OCI-LY1 (cell line): ENCODE measurements at regions not wholly inside any gene's neighbourhood (a gene's known extent, or its start where the extent isn't known, plus 50 kb on each side); places are given as distances from the start of the nearest gene placed in this dataset.

ENCODE experiments used
- H2AFZ ChIP-seq: fragments of 200-600 bp; sonication (generic), shearing (Covaris generic); 2 replicates; pipeline ENCODE4 v1.6.0; 2014; ENCODE audit warnings: antibody characterized with exemption, mild to moderate bottlenecking, low read length
- H3F3A ChIP-seq: fragments of 200-600 bp; sonication (generic), shearing (Covaris generic); 2 replicates; pipeline ENCODE4 v1.6.0; 2014; ENCODE audit warnings: mild to moderate bottlenecking, antibody characterized with exemption, low read length, moderate library complexity; ENCODE audit not compliant: insufficient read depth
- H3K27ac ChIP-seq: fragments of 200-600 bp; sonication (generic); 2 replicates; pipeline ENCODE4 v1.5.1; 2014; ENCODE audit warnings: low read length, mixed run types, mild to moderate bottlenecking, low read depth; ENCODE audit not compliant: poor library complexity, severe bottlenecking
- H3K27me3 ChIP-seq: fragments of 200-600 bp; sonication (generic); 2 replicates; pipeline ENCODE4 v1.6.0; 2014; ENCODE audit warnings: antibody characterized with exemption, mild to moderate bottlenecking, low read length, moderate library complexity; ENCODE audit not compliant: insufficient read depth
- H3K36me3 ChIP-seq: fragments of 200-600 bp; sonication (generic); 2 replicates; pipeline ENCODE4 v1.6.1; 2014; ENCODE audit warnings: mild to moderate bottlenecking, antibody characterized with exemption, low read length, moderate library complexity, mixed read lengths; ENCODE audit not compliant: insufficient read depth
- H3K4me1 ChIP-seq: fragments of 200-600 bp; sonication (generic); 2 replicates; pipeline ENCODE4 v1.5.1; 2014; ENCODE audit warnings: mild to moderate bottlenecking, low read length, moderate library complexity; ENCODE audit not compliant: insufficient read depth, severe bottlenecking
- H3K4me2 ChIP-seq: fragments of 200-600 bp; sonication (generic), shearing (Covaris generic); 2 replicates; pipeline ENCODE4 v1.6.1; 2014; ENCODE audit warnings: low read length
- H3K4me3 ChIP-seq: fragments of 200-600 bp; sonication (generic); 2 replicates; pipeline ENCODE4 v1.5.1; 2014; ENCODE audit warnings: low read length, low read depth, mild to moderate bottlenecking, mixed read lengths; ENCODE audit not compliant: poor library complexity, severe bottlenecking
- H3K79me2 ChIP-seq: fragments of 200-600 bp; shearing (Covaris generic); 2 replicates; pipeline ENCODE4 v1.6.1; 2016; ENCODE audit warnings: mixed run types, low read length, mixed read lengths; ENCODE audit not compliant: insufficient read depth
- H3K9ac ChIP-seq: fragments of 200-600 bp; sonication (generic), shearing (Covaris generic); 2 replicates; pipeline ENCODE4 v1.6.1; 2014; ENCODE audit warnings: mild to moderate bottlenecking, low read length, mixed read lengths
- H3K9me2 ChIP-seq: fragments of 200-600 bp; sonication (generic), shearing (Covaris generic); 2 replicates; pipeline ENCODE4 v1.6.1; 2014; ENCODE audit warnings: low read depth, mild to moderate bottlenecking, low read length, mixed read lengths
- H3K9me3 ChIP-seq: fragments of 200-600 bp; shearing (Covaris generic); 2 replicates; pipeline ENCODE4 v1.6.1; 2014; ENCODE audit warnings: low read length, mixed read lengths
- H4K20me1 ChIP-seq: fragments of 200-600 bp; sonication (generic), shearing (Covaris generic); 2 replicates; pipeline ENCODE4 v1.6.0; 2016; ENCODE audit warnings: mild to moderate bottlenecking, low read length; ENCODE audit not compliant: insufficient read depth
- EZH2 ChIP-seq: fragments of 200-600 bp; sonication (generic), shearing (Covaris generic); IDR thresholded peaks from 2 replicates; pipeline ENCODE4 v1.8.0; 2017; ENCODE audit warnings: borderline replicate concordance, mixed run types, mild to moderate bottlenecking, antibody characterized with exemption, low read length, moderate library complexity, mixed read lengths
- TF ChIP-seq, protein P1 (sequence below): fragments of 200-600 bp; sonication (generic), shearing (Covaris generic); IDR thresholded peaks from 2 replicates; pipeline ENCODE4 v1.5.1; 2017; ENCODE audit warnings: mild to moderate bottlenecking, antibody characterized with exemption, low read length, moderate library complexity, mixed read lengths

DNA sequence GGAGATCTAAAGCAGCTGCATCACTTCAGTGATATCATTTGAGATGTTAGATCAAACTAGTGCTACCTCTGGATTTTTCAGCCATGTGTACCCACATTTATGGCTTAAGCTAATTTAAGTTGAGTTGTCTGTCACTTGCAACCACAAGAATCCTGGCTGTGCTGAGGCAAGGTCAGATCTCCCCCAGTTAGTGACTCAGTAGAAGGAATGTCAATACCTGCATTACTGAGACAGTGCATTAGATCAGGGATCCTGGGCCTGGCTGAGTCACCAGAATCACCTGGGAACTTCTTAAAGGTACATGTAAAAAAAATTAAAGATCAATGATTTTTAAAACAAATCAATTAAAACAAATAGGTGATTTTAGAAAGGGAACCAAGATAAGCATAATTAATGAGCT is 84.6 kb upstream of the GRIN2B start:
- no peak for TF ChIP-seq EZH2
- TF ChIP-seq, protein P1, sequence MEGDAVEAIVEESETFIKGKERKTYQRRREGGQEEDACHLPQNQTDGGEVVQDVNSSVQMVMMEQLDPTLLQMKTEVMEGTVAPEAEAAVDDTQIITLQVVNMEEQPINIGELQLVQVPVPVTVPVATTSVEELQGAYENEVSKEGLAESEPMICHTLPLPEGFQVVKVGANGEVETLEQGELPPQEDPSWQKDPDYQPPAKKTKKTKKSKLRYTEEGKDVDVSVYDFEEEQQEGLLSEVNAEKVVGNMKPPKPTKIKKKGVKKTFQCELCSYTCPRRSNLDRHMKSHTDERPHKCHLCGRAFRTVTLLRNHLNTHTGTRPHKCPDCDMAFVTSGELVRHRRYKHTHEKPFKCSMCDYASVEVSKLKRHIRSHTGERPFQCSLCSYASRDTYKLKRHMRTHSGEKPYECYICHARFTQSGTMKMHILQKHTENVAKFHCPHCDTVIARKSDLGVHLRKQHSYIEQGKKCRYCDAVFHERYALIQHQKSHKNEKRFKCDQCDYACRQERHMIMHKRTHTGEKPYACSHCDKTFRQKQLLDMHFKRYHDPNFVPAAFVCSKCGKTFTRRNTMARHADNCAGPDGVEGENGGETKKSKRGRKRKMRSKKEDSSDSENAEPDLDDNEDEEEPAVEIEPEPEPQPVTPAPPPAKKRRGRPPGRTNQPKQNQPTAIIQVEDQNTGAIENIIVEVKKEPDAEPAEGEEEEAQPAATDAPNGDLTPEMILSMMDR = no peak
- Histone ChIP-seq H3F3A (no peaks in the 10 kb centered on the region), H3K9me2 (no peaks in the 10 kb centered on the region)

DNA sequence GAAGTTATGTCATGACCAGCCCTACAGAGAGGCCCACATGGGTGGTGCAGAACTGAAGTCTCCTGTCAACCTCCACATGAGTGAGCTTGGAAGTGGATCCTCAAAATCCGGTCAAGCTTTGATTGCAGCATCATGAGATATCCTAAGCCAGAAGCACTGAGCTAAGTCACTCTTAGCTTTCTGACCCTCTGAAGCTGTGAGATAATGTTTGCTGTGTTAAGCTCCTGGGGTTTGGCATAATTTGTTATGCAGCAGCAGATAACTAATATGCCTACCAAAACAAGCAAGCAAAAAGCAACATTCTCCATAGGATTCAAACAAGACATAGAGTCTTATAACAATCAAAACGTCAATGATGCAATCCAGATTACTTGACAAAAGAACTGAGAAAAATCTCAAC is 87.6 kb upstream of the GRIN2B start:
- no peaks in the 10 kb centered on the region for H3K9me2 ChIP-seq
- H3K9me3 ChIP-seq = no peaks in the 10 kb centered on the region
- H3K36me3 ChIP-seq = no peaks in the 10 kb centered on the region
- no peak overlapping the region for H3K4me2 ChIP-seq
- no peak for TF ChIP-seq EZH2
- TF ChIP-seq, protein P1 = no peak
- H3F3A ChIP-seq = no peaks in the 10 kb centered on the region
- H4K20me1 ChIP-seq = no peaks in the 10 kb centered on the region
- peaks cover 10% of the 10 kb centered on the region for H3K4me1 ChIP-seq
- no peak overlapping the region for H2AFZ ChIP-seq
- H3K4me3 ChIP-seq = no peak overlapping the region
- H3K27me3 ChIP-seq = no peaks in the 10 kb centered on the region
- H3K79me2 ChIP-seq = no peaks in the 10 kb centered on the region
- H3K27ac ChIP-seq = no peak overlapping the region
- no peak overlapping the region for H3K9ac ChIP-seq

More for the DNA sequence above, 84.6 kb upstream of the GRIN2B start:
- H3K4me3 ChIP-seq = no peak overlapping the region
- no peaks in the 10 kb centered on the region for H3K79me2 ChIP-seq
- H3K27me3 ChIP-seq = no peaks in the 10 kb centered on the region
- H3K36me3 ChIP-seq = no peaks in the 10 kb centered on the region
- no peak overlapping the region for H3K9ac ChIP-seq
- no peak overlapping the region for H3K4me2 ChIP-seq
- no peaks in the 10 kb centered on the region for H4K20me1 ChIP-seq
- H3K4me1 ChIP-seq = peaks cover 10% of the 10 kb centered on the region
- no peak overlapping the region for H3K27ac ChIP-seq
- no peak overlapping the region for H2AFZ ChIP-seq
- no peaks in the 10 kb centered on the region for H3K9me3 ChIP-seq

DNA sequence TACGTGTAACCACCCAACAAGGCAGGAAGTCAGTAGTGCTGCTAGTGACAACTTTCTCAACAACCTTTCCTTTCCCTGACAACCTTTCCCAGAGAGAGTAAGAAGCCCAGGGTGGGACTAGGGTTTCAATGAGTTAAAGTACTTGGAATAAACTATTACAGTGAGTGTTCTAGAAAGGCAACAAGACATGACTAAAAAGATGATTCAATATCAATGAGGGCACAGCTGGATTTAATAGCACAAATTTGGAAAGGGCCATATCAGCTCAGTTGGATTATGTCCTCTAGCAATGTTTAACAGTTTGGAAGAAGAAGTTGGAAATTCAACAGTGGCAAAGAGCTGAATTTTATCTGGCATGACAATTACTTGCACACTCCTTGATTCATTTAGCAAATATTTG is 90.4 kb upstream of the GRIN2B start:
- Histone ChIP-seq H3K36me3 (no peaks in the 10 kb centered on the region), H3K9me2 (no peaks in the 10 kb centered on the region), H3F3A (no peaks in the 10 kb centered on the region), H2AFZ (no peak overlapping the region), H3K27me3 (no peaks in the 10 kb centered on the region), H4K20me1 (no peaks in the 10 kb centered on the region), H3K4me2 (no peak overlapping the region), H3K4me3 (no peak overlapping the region), H3K4me1 (no peaks in the 10 kb centered on the region), H3K9ac (no peak overlapping the region), H3K79me2 (no peaks in the 10 kb centered on the region), H3K27ac (no peak overlapping the region), H3K9me3 (0 out of 2 replicates have a peak, but pooled peaks cover 4% of the 10 kb centered on the region)
- TF ChIP-seq, protein P1 = no peak
- no peak for TF ChIP-seq EZH2
